HCT116 (cell line): ENCODE measurements at regions not wholly inside any gene's neighbourhood (a gene's known extent, or its start where the extent isn't known, plus 50 kb on each side); places are given as distances from the start of the nearest gene placed in this dataset.

Experiments used
- ATAC-seq: fragments of 200-7000 bp; cut with Tn5 transposase; 2 replicates; pipeline ENCODE4 v1.9.1; 2020; ENCODE audit warnings: mild to moderate bottlenecking, moderate library complexity
- BruUV-seq: library from RNA; stranded (reverse); fragments of 400-500 nt; replicated peaks from 2 replicates; lab custom pipeline; 2021; lab: Mats Ljungman, UMichigan
- CTCF ChIA-PET: fragments of 300-600 bp; sonication (Branson Sonifier 250); formaldehyde crosslinking; loops from one replicate; lab custom pipeline; 2021; ENCODE audit warnings: antibody characterized with exemption; lab: Charles Lee
- POLR2A ChIA-PET: fragments of 300-600, 350-600 bp; sonication (Branson Sonifier 250); formaldehyde crosslinking; loops from one replicate; lab custom pipeline; 2021; ENCODE audit warnings: antibody characterized with exemption; lab: Charles Lee
- RAD21 ChIA-PET, 2 experiments: fragments of 300-600 bp; sonication (Branson Sonifier 250); formaldehyde crosslinking; loops; one replicate each; lab custom pipeline; 2023; ENCODE audit warnings: low total read pairs in 2 of 2; ENCODE audit not compliant: uncharacterized antibody in 2 of 2, unreplicated experiment in 2 of 2, low non-redundant PET in 1 of 2; lab: Charles Lee
- DNase-seq: peaks from one replicate; pipeline ENCODE4 v3.0.0-alpha.2; 2010; ENCODE audit warnings: low read depth, low spot score
- H2AFZ ChIP-seq: fragments of 200-600 bp; shearing (Covaris generic), sonication (generic); 2 replicates; pipeline ENCODE4 v1.6.1; 2017; ENCODE audit warnings: low read depth, mixed run types, mixed read lengths, antibody characterized with exemption, low read length; ENCODE audit not compliant: poor library complexity, severe bottlenecking
- H3K27ac ChIP-seq: 2 replicates; pipeline ENCODE4 v1.5.1; 2012; ENCODE audit warnings: low read depth, low read length
- H3K27me3 ChIP-seq: fragments of 200-600 bp; sonication (generic); 2 replicates; pipeline ENCODE4 v1.6.1; 2016; ENCODE audit warnings: mixed run types, low read length, mixed read lengths; ENCODE audit not compliant: insufficient read depth
- H3K36me3 ChIP-seq, 2 experiments: fragments of 200-500 bp in 1 of 2; fragments of 200-600 bp in 1 of 2; sonication (Bioruptor generic) in 1 of 2; sonication (generic) in 1 of 2; 2 replicates each; pipeline versions ENCODE4 v1.5.1 to v1.6.1; 2014 to 2016; ENCODE audit warnings: low read length in 2 of 2, inconsistent platforms in 1 of 2, mixed read lengths in 1 of 2, mixed run types in 1 of 2; ENCODE audit not compliant: insufficient read depth in 2 of 2, control insufficient read depth in 1 of 2
- H3K4me1 ChIP-seq, 2 experiments: fragments of 200-600 bp in 1 of 2; sonication (generic) in 1 of 2; 2 replicates each; pipeline versions ENCODE4 v1.5.1 to v1.6.1; 2012 to 2017; ENCODE audit warnings: low read length in 2 of 2, inconsistent platforms in 1 of 2, mild to moderate bottlenecking in 1 of 2, mixed read lengths in 1 of 2, mixed run types in 1 of 2, moderate library complexity in 1 of 2; ENCODE audit not compliant: insufficient read depth in 2 of 2, control insufficient read depth in 1 of 2
- H3K4me2 ChIP-seq: fragments of 200-600 bp; sonication (generic); 2 replicates; pipeline ENCODE4 v1.6.1; 2017; ENCODE audit warnings: mixed run types, low read length, mixed read lengths
- H3K4me3 ChIP-seq, 2 experiments: fragments of 200-600 bp in 1 of 2; sonication (generic) in 1 of 2; replicated peaks in 1 of 2; 2 replicates each; pipeline ENCODE4 v1.5.1; 2011 to 2016; ENCODE audit warnings: low read length in 2 of 2, control low read depth in 1 of 2, low read depth in 1 of 2, mild to moderate bottlenecking in 1 of 2, mixed read lengths in 1 of 2, mixed run types in 1 of 2
- H3K79me2 ChIP-seq: fragments of 200-600 bp; sonication (generic); 2 replicates; pipeline ENCODE4 v1.6.1; 2017; ENCODE audit warnings: mild to moderate bottlenecking, mixed run types, low read length, moderate library complexity, mixed read lengths; ENCODE audit not compliant: insufficient read depth
- H3K9ac ChIP-seq: fragments of 200-600 bp; sonication (generic); 2 replicates; pipeline ENCODE4 v1.6.1; 2016; ENCODE audit warnings: low read length, mixed read lengths
- H3K9me2 ChIP-seq: fragments of 200-600 bp; sonication (generic), shearing (Covaris generic); 2 replicates; pipeline ENCODE4 v1.6.1; 2017; ENCODE audit warnings: mixed run types, mild to moderate bottlenecking, moderate library complexity; ENCODE audit not compliant: insufficient read depth
- H3K9me3 ChIP-seq, 2 experiments: fragments of 200-500 bp in 1 of 2; fragments of 200-600 bp in 1 of 2; sonication (Bioruptor generic) in 1 of 2; sonication (generic) in 1 of 2; 2 replicates each; pipeline ENCODE4 v1.6.1; 2014 to 2017; ENCODE audit warnings: low read length in 2 of 2, mixed read lengths in 2 of 2, inconsistent platforms in 1 of 2, low read depth in 1 of 2, mild to moderate bottlenecking in 1 of 2, mixed run types in 1 of 2, moderate library complexity in 1 of 2; ENCODE audit not compliant: control insufficient read depth in 1 of 2, insufficient read depth in 1 of 2
- H4K20me1 ChIP-seq: fragments of 200-600 bp; sonication (generic), shearing (Covaris generic); 2 replicates; pipeline ENCODE4 v1.6.1; 2017; ENCODE audit warnings: mixed run types, mild to moderate bottlenecking, moderate library complexity; ENCODE audit not compliant: insufficient read depth
- CTCF ChIP-seq, 3 experiments: fragments of 200-600 bp in 1 of 3; sonication (generic) in 1 of 3; IDR thresholded peaks in 2 of 3; conservative IDR thresholded peaks in 1 of 3; 2 replicates each; pipeline ENCODE4 v1.5.1; 2012 to 2017; ENCODE audit warnings: low read depth in 2 of 3, low read length in 2 of 3, antibody characterized with exemption in 1 of 3, borderline replicate concordance in 1 of 3, control low read depth in 1 of 3, mild to moderate bottlenecking in 1 of 3, mixed read lengths in 1 of 3, mixed run types in 1 of 3, moderate library complexity in 1 of 3; ENCODE audit not compliant: insufficient read depth in 1 of 3
- ELF1 ChIP-seq: IDR thresholded peaks from 2 replicates; pipeline ENCODE4 v1.6.1; 2012; ENCODE audit warnings: low read depth, borderline replicate concordance
- EZH2 ChIP-seq: fragments of 200-600 bp; sonication (generic); IDR thresholded peaks from 2 replicates; pipeline ENCODE4 v1.6.1; 2017; ENCODE audit warnings: antibody characterized with exemption, mixed run types
- MAX ChIP-seq: IDR thresholded peaks from 2 replicates; pipeline ENCODE4 v1.6.1; 2012
- POLR2AphosphoS5 ChIP-seq: IDR thresholded peaks from 2 replicates; pipeline ENCODE4 v1.6.1; 2011; ENCODE audit warnings: mild to moderate bottlenecking, low read depth, low read length, moderate library complexity
- REST ChIP-seq: IDR thresholded peaks from 2 replicates; pipeline ENCODE4 v1.6.1; 2012; ENCODE audit warnings: low read depth
- YY1 ChIP-seq: IDR thresholded peaks from 2 replicates; pipeline ENCODE4 v1.6.1; 2011; ENCODE audit warnings: low read length, low read depth, moderate library complexity, mild to moderate bottlenecking; ENCODE audit not compliant: insufficient replicate concordance; ENCODE audit errors: extremely low read depth
- ZFX ChIP-seq: fragments of 450-650 bp; IDR thresholded peaks from 2 replicates; pipeline ENCODE4 v1.6.1; 2017
- intact Hi-C: fragments of 100-400 bp; cut with micrococcal nuclease; formaldehyde crosslinking; loops from 2 replicates; pipeline ENCODE4 v1.10.0; 2022

- TF ChIP-seq POLR2AphosphoS5, result no peak
- no peak for TF ChIP-seq ZFX
- TF ChIP-seq REST, result no peak
- no peak for TF ChIP-seq YY1
- no peak for TF ChIP-seq ELF1
- TF ChIP-seq EZH2, result no peak
- TF ChIP-seq CTCF (IDR thresholded peaks at IDR 0.05 in 2 of 3, conservative IDR thresholded peaks at IDR 0.05 in 1 of 3; ENCODE audit: borderline replicate concordance in 1 of 3, insufficient read depth in 1 of 3, low read depth in 2 of 3, low read length in 2 of 3), result no peak
- TF ChIP-seq MAX, result no peak
- H3K9ac ChIP-seq, result no peak overlapping the region
- DNase-seq (no peak), ATAC-seq (no peak)
- CTCF ChIA-PET, result no interaction called here
- H3K27me3 ChIP-seq, result no peaks in the 10 kb centered on the region
- no TSS peak for BruUV-seq
- intact Hi-C loops, result no loop called here
- H3K4me2 ChIP-seq, result no peak overlapping the region
- H3K4me3 ChIP-seq, result no peak overlapping the region
- H3K36me3 ChIP-seq, result no peaks in the 10 kb centered on the region
- H3K79me2 ChIP-seq, result no peaks in the 10 kb centered on the region
- H3K4me1 ChIP-seq, result no peaks in the 10 kb centered on the region
- RAD21 ChIA-PET, result no interaction called here
- H3K9me3 ChIP-seq, result no peaks in the 10 kb centered on the region
- H4K20me1 ChIP-seq, result no peaks in the 10 kb centered on the region
- H3K9me2 ChIP-seq, result no peaks in the 10 kb centered on the region
- POLR2A ChIA-PET, result no interaction called here
- no peak overlapping the region for H3K27ac ChIP-seq
- no peak overlapping the region for H2AFZ ChIP-seq
Observed at GRCh38 chr17:65468321-65468720, 93.1 kb downstream of the AXIN2 start.
